ENCODE measurements at regions not wholly inside any gene's neighbourhood (a gene's known extent, or its start where the extent isn't known, plus 50 kb on each side); places are given as distances from the start of the nearest gene placed in this dataset.

- no peak for TF ChIP-seq USF1 (CRISPR knock-in tag; IDR thresholded peaks at IDR 0.05)
- TF ChIP-seq ELF4 (CRISPR knock-in tag; IDR thresholded peaks at IDR 0.05; ENCODE audit: low read depth) = no peak
- no peak for TF ChIP-seq NR2C2 (CRISPR knock-in tag; IDR thresholded peaks at IDR 0.05)
- TF ChIP-seq ATF3 (CRISPR knock-in tag; conservative IDR thresholded peaks at IDR 0.05) = no peak
- no peak for TF ChIP-seq SMAD4 (CRISPR knock-in tag; IDR thresholded peaks at IDR 0.05)
- TF ChIP-seq, protein P1, sequence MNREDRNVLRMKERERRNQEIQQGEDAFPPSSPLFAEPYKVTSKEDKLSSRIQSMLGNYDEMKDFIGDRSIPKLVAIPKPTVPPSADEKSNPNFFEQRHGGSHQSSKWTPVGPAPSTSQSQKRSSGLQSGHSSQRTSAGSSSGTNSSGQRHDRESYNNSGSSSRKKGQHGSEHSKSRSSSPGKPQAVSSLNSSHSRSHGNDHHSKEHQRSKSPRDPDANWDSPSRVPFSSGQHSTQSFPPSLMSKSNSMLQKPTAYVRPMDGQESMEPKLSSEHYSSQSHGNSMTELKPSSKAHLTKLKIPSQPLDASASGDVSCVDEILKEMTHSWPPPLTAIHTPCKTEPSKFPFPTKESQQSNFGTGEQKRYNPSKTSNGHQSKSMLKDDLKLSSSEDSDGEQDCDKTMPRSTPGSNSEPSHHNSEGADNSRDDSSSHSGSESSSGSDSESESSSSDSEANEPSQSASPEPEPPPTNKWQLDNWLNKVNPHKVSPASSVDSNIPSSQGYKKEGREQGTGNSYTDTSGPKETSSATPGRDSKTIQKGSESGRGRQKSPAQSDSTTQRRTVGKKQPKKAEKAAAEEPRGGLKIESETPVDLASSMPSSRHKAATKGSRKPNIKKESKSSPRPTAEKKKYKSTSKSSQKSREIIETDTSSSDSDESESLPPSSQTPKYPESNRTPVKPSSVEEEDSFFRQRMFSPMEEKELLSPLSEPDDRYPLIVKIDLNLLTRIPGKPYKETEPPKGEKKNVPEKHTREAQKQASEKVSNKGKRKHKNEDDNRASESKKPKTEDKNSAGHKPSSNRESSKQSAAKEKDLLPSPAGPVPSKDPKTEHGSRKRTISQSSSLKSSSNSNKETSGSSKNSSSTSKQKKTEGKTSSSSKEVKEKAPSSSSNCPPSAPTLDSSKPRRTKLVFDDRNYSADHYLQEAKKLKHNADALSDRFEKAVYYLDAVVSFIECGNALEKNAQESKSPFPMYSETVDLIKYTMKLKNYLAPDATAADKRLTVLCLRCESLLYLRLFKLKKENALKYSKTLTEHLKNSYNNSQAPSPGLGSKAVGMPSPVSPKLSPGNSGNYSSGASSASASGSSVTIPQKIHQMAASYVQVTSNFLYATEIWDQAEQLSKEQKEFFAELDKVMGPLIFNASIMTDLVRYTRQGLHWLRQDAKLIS (CRISPR knock-in tag; IDR thresholded peaks at IDR 0.05; ENCODE audit: borderline replicate concordance) = no peak
- TF ChIP-seq FOXK1 (CRISPR knock-in tag; IDR thresholded peaks at IDR 0.05) = no peak
- no peak for TF ChIP-seq CTCF (IDR thresholded peaks at IDR 0.05)
- TF ChIP-seq ZNF512 (CRISPR knock-in tag; IDR thresholded peaks at IDR 0.05; ENCODE audit: borderline replicate concordance) = no peak
- no peak for TF ChIP-seq RELA (CRISPR knock-in tag; IDR thresholded peaks at IDR 0.05; ENCODE audit: borderline replicate concordance)
- no peak for TF ChIP-seq CREB1 (CRISPR knock-in tag; IDR thresholded peaks at IDR 0.05)
- TF ChIP-seq SP1 (CRISPR knock-in tag; conservative IDR thresholded peaks at IDR 0.05) = no peak
These were observed 144.3 kb downstream of the DMRTA2 start for GRCh38 chr1:50278961-50279360.

Data from WTC11 (cell line).